D721Med (cell line): ENCODE measurements at regions not wholly inside any gene's neighbourhood (a gene's known extent, or its start where the extent isn't known, plus 50 kb on each side); places are given as distances from the start of the nearest gene placed in this dataset.

ENCODE experiments used
- DNase-seq: peaks from one replicate; pipeline ENCODE4 v3.0.0; 2011; ENCODE audit warnings: low spot score; ENCODE audit not compliant: insufficient read length
- FAIRE-seq: peaks from 2 replicates; lab custom pipeline; 2011; peaks lifted over from hg19 to GRCh38; lab: Jason Lieb, UNC
- CTCF ChIP-seq: IDR thresholded peaks from 2 replicates; pipeline ENCODE4 v1.5.1; 2012; ENCODE audit warnings: mild to moderate bottlenecking, control low read depth; ENCODE audit not compliant: insufficient read depth; ENCODE audit errors: missing control alignments

- no peak for TF ChIP-seq CTCF
- DNase-seq (no peak), FAIRE-seq (no peak)
Observed at GRCh38 chr5:5782402-5782801, 359.9 kb downstream of the ICE1 start.

GRCh38 chr5:5781335-5781734 is 358.9 kb downstream of the ICE1 start:
- DNase-seq (no peak), FAIRE-seq (no peak)
- no peak for TF ChIP-seq CTCF

- no peak for DNase-seq
- no peak for TF ChIP-seq CTCF
- FAIRE-seq, result no peak
Observed at GRCh38 chr5:5780253-5780652, 357.8 kb downstream of the ICE1 start.

GRCh38 chr5:5777013-5777412 is 354.5 kb downstream of the ICE1 start:
- no peak for TF ChIP-seq CTCF
- DNase-seq, result no peak
- no peak for FAIRE-seq

GRCh38 chr5:5772202-5772601 is 349.7 kb downstream of the ICE1 start:
- DNase-seq, result no peak
- no peak for TF ChIP-seq CTCF
- FAIRE-seq, result no peak

- no peak for DNase-seq
- no peak for TF ChIP-seq CTCF
- no peak for FAIRE-seq
Observed at GRCh38 chr5:5770825-5771224, 348.3 kb downstream of the ICE1 start.

- no peak for TF ChIP-seq CTCF
- FAIRE-seq (no peak), DNase-seq (no peak)
Observed at GRCh38 chr5:5767286-5767928, 344.9 kb downstream of the ICE1 start.
